ENCODE measurements at regions not wholly inside any gene's neighbourhood (a gene's known extent, or its start where the extent isn't known, plus 50 kb on each side); places are given as distances from the start of the nearest gene placed in this dataset.

GRCh38 chr4:135122457-135122856 is 920.9 kb upstream of the PABPC4L start:
- TF ChIP-seq CTCF (IDR thresholded peaks at IDR 0.05): no peak

GRCh38 chr4:135120195-135120594 is 918.6 kb upstream of the PABPC4L start:
- no peak for TF ChIP-seq CTCF (IDR thresholded peaks at IDR 0.05)

GRCh38 chr4:135114079-135114478 is 912.5 kb upstream of the PABPC4L start:
- TF ChIP-seq CTCF (IDR thresholded peaks at IDR 0.05): no peak

- TF ChIP-seq CTCF (IDR thresholded peaks at IDR 0.05): no peak
Measured at GRCh38 chr4:135098061-135098460, 896.5 kb upstream of the PABPC4L start.

- TF ChIP-seq CTCF (IDR thresholded peaks at IDR 0.05): no peak
Measured at GRCh38 chr4:135073389-135073788, 871.8 kb upstream of the PABPC4L start.

GRCh38 chr4:135072553-135072952 is 871.0 kb upstream of the PABPC4L start:
- no peak for TF ChIP-seq CTCF (IDR thresholded peaks at IDR 0.05)

GRCh38 chr4:135065366-135065765 is 863.8 kb upstream of the PABPC4L start:
- TF ChIP-seq CTCF (IDR thresholded peaks at IDR 0.05): no peak

GRCh38 chr4:135050086-135050717 is 848.6 kb upstream of the PABPC4L start:
- no peak for TF ChIP-seq CTCF (IDR thresholded peaks at IDR 0.05)
